ENCODE measurements at regions not wholly inside any gene's neighbourhood (a gene's known extent, or its start where the extent isn't known, plus 50 kb on each side); places are given as distances from the start of the nearest gene placed in this dataset.

DNA sequence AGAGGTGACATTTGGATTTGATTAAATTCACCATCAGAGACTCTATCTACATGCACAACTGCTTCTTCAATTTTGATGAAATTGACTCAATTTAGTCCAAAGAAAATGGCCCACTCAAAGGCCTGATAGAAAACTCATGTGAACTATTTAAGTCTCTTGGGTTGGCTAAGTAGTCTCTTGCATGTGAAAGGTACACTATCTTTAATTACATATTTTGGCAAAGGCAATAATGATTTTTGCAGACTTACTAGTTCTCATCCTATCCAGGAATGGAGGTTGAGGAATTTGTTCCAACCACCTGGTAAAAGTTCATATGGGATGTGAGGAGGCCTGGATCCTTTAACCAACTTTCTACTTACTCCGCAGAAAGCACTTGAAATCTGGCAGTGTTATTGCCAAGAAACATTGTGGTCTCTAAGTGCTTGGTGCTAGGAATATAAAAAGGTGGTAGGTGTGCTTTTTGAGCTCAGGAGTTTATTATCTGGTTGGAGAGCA lies 618.6 kb upstream of the MKI67 start:
- peak; percentile 16 for DNase-seq (ENCODE audit: low read depth)

DNA sequence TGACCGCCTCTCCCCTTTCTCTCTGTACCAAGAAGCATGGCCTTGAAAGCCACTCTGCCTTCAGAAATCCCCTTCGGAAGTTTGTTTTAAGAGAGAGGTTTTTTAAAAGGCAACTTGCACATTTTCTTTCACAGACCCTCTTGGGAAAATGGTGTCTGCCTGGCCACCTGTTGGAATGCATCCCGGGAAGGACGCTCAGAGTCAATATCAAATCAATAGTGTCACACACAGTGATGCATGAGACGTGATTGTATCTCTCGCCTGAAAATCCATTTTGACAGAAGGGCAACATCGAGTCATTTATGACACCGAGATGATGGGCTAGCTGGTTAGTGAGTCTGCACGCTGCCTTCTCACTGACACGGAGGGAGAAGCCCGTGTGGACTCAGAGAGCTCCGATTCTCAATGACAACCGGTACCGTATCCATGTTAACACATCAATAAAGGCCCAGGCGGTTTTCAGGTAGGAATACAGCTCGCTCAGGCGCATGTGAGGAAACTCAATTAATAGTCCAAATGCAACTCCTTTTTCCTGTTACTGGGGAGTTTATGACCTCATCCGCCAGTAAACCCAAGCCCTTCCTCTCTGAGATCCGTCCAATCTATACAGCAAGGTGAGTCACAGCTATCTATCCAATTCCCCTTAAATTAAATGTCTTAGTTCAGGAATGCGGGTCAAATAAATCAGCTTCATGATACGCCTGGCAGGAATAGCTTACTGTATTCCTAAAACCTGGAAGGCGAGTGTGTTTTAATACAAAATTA lies 621.5 kb upstream of the MKI67 start:
- no peak for DNase-seq (ENCODE audit: low read depth)

DNA sequence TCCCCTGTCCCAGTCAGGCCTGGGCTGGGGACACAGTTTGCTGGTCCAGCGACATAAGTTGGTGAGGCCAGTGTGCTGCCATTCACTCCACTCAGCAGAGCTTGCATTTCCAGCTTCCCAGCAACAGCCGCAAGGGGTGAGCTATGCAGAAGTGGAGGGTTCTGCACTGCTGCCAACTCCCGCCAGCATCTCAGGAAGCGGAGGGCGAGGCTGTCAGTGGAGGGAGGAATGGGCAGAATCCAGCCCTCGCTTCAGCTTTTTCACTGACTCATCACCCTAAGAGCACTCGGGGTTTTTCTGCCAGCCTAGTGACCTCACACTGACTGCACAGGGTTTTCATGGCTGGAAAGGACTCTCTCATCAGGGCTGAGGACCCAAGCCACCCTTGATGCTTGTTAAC lies 625.1 kb upstream of the MKI67 start:
- DNase-seq (ENCODE audit: low read depth), result no peak

DNA sequence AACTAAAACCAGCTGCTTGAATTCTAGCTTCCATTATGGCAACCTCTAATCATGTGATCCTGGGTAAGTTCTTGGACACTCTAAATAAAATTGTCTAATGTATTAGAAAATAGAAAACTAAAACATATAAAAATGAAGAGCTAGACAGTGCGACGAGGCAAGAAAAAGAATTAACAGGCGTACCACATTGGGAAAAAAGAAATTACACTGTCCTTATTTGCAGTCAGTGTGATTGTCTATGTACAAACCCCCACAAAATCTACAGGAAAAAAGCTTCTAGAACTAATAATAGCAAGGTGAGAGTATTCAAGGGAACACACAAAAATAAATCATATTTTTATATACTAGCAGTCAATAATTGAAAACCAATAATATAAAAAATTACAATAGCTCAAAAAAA lies 625.6 kb upstream of the MKI67 start:
- DNase-seq (ENCODE audit: low read depth), result no peak

DNA sequence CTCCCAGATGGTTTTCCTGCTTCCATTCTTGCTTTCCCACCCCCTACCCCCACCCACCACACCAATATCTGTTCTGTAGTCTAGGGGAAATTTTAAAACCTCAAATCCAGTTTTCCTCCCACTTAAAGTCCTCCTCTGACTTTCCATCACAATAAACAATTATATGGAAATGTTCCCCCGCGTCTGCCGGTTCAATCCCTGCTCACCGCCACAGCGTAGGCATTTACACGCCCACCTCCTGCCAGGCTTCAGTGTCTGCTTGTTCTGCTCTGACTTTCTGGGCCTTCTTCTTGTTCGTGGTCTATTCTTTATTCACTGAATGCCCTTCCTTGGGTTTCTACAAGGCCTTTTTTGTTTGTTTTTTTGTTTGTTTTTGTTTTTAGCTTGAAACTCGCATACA lies 633.0 kb upstream of the MKI67 start:
- DNase-seq (ENCODE audit: low read depth), result no peak

DNA sequence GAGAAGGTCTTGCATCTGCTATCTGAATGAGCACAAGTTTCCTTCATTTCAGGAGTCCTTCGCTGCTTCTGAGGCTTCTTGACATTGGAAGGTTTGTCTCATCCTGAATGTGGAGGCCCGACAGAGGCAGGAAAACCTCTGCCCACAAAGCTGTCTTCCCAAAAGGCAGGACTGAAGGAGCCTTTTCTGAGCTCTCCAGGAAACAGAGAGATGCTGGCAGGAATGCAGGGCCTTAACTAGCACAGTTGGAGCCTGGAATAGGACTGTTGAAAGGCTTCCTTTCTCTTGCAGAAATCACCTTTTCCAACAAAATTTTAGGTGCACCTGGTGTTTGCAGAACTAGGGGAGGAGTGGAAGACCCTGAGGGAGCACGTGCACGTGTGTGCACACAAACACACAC lies 637.4 kb upstream of the MKI67 start:
- no peak for DNase-seq (ENCODE audit: low read depth)

DNA sequence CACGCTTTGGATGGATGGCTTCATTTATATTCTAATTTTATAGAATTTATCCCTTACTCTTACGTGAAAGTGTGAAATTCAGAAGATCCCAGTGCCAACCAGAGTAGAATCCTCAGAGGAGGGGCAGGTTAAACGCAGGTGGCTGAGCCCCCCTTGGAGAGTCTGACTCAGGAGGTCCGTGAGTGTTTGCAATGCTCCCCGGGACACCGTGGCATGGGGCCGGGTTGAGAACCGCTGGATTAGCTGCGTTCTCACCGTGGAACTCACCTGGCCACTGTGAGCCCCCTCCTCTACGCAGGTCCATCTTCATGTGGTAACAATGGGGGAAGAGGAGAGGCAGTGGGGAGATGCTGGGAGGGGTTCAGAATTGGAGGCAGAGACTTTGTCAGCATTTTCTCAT lies 638.0 kb upstream of the MKI67 start:
- DNase-seq (ENCODE audit: low read depth), result no peak

DNA sequence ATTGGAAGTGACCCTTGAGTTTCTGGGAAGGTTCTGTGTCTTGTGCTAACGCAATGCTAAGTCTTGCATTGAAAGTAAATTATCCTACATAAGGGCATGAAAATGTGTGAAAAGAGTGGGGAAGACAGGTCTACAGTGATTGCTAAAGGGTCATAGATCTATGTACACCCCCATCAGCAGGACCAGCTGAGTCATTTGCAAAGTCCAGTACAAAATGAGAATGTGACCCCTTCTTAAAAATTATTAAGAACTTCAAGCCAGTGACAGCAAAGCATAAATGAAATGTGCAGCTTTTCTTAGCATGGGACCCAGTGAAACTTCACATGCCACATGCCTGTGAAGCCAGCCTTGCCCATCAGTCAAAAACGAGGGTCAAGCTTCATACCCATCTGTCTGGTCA lies 640.7 kb upstream of the MKI67 start:
- DNase-seq (ENCODE audit: low read depth), result no peak

DNA sequence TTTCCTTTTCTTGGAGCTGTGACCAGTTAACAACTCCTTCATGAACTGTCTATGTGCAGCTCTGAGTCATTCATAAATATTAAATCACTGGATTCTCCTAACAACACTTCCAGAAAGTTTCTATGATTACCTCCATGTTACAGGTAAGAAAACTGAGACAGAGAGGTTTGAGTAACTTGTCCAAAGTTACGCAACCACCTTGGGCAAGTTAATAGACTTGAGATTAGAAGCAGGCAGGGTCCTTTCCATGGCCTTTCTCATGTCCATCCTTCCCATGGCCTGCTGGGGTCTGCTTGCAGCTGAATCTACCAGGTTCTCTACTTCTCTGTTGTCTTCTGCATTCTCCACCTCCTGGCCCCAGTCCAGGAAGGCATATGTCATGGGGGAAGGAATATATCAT lies 648.8 kb upstream of the MKI67 start:
- no peak for DNase-seq (ENCODE audit: low read depth)

DNA sequence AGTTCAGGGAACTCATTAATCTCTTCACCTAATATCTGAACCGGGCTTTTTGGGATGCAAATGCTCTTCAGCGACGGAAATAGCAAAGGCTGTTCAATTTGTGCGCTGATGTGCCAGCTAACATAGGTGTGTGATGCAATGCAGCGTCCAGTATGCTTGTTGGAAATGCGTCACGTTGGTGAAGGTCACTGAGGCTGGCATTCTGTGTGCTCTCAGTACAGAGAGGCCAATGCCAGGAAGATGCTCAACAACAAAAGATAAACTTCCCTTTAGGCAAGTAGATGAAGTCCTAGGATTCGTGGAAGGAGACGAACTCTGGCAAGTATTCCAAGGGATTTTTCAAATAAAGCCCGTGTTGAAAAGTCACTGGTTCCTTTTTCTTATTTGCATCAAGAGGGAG lies 649.5 kb upstream of the MKI67 start:
- no peak for DNase-seq (ENCODE audit: low read depth)

DNA sequence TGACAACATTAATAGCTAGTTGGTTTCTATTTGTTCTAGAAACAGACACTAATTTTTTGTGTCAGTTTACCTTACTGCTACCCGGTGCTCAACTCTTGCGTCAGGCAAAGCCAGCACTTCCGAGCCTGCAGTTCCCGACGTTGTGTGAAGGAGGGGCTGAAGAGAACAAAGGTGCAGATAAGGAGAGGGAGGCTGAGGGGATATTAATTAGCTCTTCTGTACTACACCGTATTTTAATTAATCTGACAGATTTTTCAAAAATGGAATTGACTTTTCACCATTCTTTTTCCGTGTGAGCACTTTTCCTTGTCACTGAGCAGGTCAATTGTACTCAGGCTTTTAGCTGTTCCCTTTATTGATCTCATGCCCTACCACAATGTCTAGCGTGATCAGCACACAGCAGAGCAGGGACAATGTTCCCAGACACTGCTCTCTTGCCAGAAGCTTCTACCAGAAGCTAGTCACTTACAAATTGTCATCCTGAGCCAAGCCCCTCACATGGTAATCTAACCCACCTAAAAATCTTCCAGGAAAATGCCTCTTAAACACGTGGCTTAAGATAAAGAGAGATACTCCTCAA lies 650.5 kb upstream of the MKI67 start:
- no peak for DNase-seq (ENCODE audit: low read depth)

DNA sequence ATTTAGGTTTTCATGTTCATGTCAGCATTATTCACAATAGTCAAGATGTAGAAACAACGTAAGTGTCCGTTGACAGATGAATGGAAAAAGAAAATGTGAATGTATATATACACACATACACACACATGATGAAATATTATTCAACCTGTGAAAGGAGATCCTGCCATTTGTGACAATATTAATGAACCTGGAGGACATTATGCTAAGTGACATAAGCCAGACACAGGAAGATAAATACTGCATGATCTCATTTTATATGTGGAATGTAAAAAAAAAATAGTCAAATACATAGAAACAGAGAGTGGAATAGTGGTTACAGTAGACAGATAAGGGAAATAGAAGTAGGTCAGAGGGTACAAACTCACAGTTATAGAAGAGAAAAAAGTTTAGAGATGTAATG lies 651.1 kb upstream of the MKI67 start:
- DNase-seq (ENCODE audit: low read depth), result no peak

DNA sequence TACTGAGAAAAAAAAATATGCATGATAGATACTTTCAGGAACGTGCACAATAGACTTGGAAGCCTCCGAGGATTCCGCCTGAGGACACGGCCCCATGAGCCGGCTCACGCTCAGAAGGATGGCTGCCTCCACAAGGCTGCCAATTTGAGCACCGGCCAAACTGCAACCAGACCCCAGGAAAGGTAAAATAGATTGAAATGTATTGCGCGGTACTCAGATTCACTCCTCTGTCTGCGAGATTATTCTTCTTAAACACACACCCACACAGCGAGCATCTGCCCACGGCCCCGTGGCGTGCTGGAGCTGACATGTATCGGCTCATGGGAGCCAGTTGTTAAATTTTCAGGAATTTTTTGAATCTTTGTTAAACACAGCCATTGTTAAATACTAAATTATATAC lies 653.2 kb upstream of the MKI67 start:
- DNase-seq (ENCODE audit: low read depth), result peak; percentile 6

DNA sequence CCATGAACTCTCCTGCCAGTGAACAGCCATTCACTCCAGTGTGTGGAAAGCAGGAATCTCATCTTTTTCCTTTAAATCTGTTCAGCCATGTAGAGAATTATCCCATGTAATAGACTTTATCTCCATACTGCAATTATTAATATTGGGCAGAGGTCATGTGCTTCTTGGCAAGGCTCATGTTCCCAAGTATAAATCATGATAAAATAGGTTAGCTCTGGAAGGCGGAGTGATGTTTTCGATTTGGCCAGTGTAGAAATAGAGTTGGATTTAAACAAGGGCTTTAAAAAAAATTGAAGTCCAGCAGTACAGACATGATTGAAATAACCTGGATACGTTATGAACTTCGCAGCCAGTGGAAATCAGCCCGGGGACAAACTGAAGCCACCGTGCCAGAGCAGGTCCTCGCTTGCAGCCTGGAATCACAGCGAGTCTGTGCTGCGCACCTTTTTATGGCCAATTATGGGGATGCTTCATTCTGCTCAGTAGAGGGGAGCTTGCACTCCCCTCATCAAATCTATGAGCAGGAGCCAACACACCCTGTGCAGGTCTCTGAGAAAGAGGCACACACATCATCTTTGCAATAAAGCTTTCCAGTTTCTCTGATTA lies 654.0 kb upstream of the MKI67 start:
- DNase-seq (ENCODE audit: low read depth), result peak; percentile 14

DNA sequence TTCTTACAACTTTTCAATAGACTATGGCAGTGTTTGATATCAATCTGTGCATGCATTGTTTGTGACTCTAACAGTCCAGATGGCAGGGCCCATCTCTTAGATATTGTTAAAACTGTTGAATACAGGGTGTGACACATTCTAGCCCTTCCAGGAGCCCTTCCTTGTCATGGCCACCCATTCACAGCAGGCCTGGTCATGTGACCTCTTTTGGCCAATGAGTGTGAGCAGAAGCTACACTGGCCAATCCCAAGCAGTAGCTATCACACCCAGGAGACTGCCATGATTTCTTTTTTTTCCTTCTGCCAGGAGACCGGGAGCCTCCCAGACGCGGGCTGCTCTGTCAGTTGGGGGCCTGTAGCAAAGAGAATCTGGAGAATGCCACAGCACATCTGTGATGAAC lies 655.4 kb upstream of the MKI67 start:
- DNase-seq (ENCODE audit: low read depth), result no peak

DNA sequence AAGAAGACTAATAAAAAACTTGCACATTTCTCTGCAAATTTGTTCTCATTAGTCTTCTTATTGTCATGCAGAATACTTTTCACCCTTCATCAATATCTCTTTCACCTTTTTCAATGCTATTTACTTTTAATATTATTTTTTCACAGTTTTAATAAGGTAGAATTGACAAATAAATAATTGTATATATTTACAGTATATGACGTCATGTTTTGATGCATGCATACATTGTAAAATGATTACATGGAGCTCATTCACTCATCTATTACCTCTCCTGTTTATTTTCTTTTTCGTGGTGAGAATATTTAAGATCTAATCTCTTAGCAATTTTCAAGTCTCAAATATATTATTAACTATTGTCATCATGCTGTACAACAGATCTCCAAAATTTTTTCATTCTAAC lies 658.2 kb upstream of the MKI67 start:
- DNase-seq (ENCODE audit: low read depth), result no peak

DNA sequence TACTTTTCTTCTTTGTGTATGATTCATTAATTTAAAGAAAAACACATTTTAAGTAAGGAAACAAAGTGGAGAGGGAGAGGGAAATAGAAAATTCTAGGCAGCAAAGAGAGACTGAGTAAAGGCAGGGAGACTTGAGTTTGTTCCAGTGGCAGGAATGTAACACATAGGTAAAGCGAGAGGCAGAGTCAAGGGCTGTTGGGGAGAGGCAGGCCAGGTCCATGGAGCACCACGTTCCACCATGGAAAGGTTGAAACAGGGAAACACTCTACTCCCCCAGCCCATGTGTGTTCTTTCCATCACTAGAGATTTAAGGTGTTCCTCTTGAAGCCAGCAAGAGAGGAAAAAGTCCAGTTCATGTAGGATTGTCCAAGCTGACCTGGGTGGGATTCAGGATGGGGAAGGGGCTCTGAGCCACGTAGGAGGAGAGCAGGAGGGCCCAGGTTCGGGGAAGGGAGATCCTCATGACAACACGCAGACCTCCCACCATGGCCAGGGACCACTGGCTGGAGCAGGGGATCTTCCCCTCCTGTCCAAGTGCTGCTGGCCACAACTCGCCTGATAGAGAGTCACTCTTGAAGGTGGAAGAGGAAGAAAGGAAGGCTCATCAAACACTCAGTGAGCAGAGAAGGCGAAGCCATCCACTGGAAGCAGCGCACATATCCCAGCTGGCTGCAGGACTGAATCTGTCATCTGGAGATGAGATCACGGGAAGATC lies 666.4 kb upstream of the MKI67 start:
- no peak for DNase-seq (ENCODE audit: low read depth)

DNA sequence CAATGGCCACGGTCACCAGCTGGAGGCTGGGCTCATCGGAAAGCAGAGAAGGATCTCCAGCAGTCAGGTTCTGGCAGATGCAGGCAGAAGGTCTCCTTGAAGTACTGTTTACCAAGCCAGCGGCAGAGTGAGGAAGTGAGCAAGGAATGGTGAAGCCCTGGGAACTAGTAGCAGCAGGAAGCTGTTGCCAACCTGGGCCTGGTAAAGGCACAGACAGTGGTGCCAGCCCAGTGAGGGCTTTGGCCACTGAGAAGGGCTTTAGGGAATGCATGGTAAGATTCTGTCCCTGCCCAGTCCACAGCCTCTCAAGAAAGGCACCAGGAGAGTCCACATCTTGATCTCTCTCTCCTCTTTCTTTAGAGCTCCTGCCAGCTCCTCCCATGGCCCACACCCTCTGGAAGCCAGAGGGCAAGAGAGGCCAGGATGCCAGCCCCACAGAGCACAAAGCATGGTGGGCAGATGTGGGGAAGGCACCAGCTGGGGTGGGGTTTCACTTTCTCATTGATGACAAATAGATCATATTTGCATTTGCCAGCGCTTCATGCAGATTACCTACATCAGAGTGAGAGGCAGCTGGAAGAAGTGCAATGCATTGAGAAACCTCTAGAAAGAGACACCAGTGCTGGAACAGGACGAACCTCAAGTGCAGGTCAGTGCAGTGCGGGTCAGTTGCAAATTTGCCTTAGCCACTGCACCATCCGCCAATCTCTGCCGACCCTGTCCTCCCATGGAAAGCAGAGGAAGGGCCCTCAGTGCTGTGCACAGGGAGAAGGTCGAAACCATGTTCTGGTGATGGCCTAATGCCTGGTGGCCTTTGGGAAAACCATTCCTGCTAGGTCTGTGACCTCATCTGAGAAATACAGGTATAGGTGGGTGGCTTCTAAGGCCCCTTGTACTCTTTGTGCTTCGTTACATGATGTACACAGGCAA lies 667.8 kb upstream of the MKI67 start:
- no peak for DNase-seq (ENCODE audit: low read depth)

DNA sequence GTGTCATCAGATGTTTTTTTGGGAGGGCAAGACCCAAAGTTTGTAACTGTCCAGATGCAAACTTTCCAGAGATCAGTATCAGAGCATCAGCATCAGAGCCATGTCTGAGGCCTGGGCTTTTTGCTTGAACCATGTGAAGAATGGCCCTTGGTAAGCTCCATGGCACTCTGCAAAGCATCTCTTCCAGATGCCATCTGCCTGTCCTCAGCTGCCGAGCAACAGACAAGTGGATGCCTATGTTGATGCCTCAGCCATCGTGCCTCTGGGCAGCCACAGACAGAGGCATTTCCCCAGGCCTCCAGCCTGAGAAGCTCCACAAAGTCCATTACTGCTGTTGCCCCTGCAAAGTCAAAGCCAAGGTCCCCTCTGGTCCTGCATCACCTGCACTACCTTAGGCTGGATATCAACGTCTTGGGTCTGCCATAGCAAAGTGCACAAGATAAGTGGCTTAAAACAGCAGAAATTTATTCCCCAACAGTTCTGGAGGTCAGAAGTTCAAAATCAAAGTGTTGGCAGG lies 670.2 kb upstream of the MKI67 start:
- DNase-seq (ENCODE audit: low read depth), result no peak

DNA sequence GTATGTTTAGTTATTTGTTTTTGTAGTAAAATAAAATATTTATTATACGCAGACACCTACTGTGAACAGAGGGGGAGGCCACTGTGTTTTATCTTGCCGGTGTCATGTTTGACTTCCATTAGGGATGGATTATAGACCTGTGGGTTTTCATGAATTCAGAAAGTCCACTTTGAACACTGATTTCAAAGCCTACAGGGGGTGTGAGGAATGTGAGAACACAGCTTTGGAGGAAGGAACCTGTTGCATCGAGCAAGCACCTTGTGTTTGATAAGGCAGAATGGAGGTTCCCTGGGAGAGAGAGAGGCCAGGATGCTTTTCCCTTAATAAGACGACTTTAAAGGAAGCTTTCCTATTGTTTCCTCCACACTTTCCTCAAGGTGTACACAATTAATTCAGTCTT lies 665.0 kb upstream of the MGMT start:
- no peak for DNase-seq (ENCODE audit: low read depth)

DNA sequence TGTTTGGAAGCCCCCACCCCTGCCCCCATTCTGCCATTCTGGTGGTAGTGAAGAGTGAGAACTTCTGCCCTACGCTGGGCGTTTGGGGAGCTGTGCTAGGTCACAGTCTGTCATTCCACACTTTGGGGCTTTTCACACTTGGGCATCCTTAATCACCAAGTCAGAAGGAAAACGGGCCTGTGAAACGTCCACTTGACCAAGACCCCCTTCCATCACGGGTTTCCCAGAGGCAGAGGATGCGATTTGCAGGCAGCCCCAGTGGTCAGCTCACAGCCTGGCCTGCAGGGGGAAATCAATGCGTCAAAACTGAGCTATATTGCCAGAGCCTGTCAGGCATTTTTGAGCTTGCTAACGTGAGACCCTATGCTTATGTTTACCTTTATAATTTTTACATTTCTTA lies 663.3 kb upstream of the MGMT start:
- no peak for DNase-seq (ENCODE audit: low read depth)
